ENCODE measurements at regions not wholly inside any gene's neighbourhood (a gene's known extent, or its start where the extent isn't known, plus 50 kb on each side); places are given as distances from the start of the nearest gene placed in this dataset.
"Not testable (repeated sequence)": the region's sequence is repeated elsewhere in the genome, so short reads cannot be mapped to it uniquely, and the experiment has no call there.

DNA sequence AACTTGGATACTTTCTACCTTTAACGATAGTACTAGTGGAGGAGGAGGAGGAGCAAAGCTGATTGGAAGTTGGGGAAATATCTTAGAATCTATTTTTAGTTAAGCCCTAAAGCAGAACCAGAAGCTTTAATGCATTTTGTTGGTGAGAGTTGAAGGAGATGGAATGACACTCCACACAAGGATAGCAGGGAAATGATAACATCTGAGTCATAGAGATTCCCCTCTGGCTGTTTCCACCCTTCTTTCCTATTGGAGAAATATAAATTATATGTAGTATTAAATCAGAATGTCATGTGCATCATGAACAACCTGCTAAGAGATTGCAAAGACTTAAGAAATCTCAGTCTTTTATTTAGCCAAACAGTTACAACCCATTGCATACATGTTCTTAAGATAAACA is 1357.7 kb downstream of the NCAM2 start:
- no peaks in the 10 kb centered on the region for H3K4me1 ChIP-seq
- intact Hi-C loops (cut with DNase I), result no loop called here
- H3K36me3 ChIP-seq, result no peaks in the 10 kb centered on the region
- DNase-seq, result no peak
- H3K9me3 ChIP-seq, result peaks cover 0 to 16% (median 0%) of the 10 kb centered on the region in 3 donors
- no peak overlapping the region for H3K4me3 ChIP-seq
- WGBS, 2 donors, result 44% methylated on average over 1 of the region's 1 CpG; no CpG with 5 or more reads in 1 of the 2 donors
- H3K27me3 ChIP-seq, result no peaks in the 10 kb centered on the region
- no peak overlapping the region for H3K27ac ChIP-seq
- TF ChIP-seq POLR2A (IDR thresholded peaks at IDR 0.05), result no peak
- TF ChIP-seq, protein P1, sequence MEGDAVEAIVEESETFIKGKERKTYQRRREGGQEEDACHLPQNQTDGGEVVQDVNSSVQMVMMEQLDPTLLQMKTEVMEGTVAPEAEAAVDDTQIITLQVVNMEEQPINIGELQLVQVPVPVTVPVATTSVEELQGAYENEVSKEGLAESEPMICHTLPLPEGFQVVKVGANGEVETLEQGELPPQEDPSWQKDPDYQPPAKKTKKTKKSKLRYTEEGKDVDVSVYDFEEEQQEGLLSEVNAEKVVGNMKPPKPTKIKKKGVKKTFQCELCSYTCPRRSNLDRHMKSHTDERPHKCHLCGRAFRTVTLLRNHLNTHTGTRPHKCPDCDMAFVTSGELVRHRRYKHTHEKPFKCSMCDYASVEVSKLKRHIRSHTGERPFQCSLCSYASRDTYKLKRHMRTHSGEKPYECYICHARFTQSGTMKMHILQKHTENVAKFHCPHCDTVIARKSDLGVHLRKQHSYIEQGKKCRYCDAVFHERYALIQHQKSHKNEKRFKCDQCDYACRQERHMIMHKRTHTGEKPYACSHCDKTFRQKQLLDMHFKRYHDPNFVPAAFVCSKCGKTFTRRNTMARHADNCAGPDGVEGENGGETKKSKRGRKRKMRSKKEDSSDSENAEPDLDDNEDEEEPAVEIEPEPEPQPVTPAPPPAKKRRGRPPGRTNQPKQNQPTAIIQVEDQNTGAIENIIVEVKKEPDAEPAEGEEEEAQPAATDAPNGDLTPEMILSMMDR (IDR thresholded peaks at IDR 0.05), result no peak

DNA sequence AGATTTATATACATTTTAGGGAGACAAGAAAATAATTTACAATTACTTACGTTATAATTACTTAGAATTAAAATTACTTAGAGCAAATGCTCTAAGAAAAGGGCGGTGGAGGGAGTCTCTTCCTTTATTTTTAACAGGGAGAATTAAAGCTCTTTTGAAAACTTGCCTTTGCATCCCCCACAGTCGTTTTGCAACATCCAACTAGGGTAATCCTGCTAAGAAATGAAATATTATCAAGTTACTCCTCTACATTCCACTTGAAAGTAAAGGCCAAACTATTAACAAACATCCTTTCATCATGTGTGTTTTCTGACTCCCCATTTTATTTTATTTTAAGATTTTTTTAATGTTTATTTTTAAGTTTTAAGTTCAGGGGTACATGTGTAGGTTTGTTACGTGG is 1358.5 kb downstream of the NCAM2 start:
- 49 to 52% methylated on average over 4 of the region's 4 CpGs for WGBS, 2 donors
- TF ChIP-seq, protein P1 (IDR thresholded peaks at IDR 0.05), result no peak
- TF ChIP-seq POLR2A (IDR thresholded peaks at IDR 0.05), result no peak
- no peaks in the 10 kb centered on the region for H3K36me3 ChIP-seq
- H3K4me1 ChIP-seq, result no peaks in the 10 kb centered on the region
- DNase-seq, result no peak
- intact Hi-C loops (cut with DNase I), result no loop called here
- no peaks in the 10 kb centered on the region for H3K27me3 ChIP-seq
- no peak overlapping the region for H3K4me3 ChIP-seq
- H3K27ac ChIP-seq, result no peak overlapping the region
- peaks cover 0 to 16% (median 0%) of the 10 kb centered on the region in 3 donors for H3K9me3 ChIP-seq

DNA sequence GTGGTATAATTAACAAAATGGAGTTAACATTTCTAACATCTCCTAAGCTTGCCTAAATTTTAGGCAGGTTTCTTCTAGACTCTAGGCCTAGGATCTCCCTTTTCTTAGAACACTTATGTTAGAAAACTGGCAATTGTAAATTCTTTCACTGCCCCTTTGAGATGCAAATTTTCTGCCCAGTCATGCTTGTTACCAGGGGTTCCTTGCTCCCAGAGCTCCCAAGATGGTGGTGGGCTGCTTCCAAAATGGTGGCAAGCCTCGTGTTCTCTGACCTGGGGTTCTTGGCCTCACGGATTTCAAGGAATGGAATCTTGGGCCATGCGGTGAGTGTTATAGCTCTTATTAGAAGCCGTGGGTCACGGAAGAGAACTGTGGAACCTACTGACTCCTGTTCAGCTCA is 1361.4 kb downstream of the NCAM2 start:
- H3K4me3 ChIP-seq; H3K4me1 ChIP-seq; H3K27ac ChIP-seq; H3K9me3 ChIP-seq; H3K27me3 ChIP-seq; H3K36me3 ChIP-seq; DNase-seq; intact Hi-C loops (cut with DNase I): not testable (repeated sequence)
- 60 to 82% methylated on average over 1 to 4 of the region's 5 CpGs for WGBS, 2 donors

- Histone ChIP-seq H3K27ac (no peak overlapping the region), H3K9me3 (no peaks in the 10 kb centered on the region), H3K4me3 (no peak overlapping the region), H3K27me3 (no peaks in the 10 kb centered on the region), H3K4me1 (no peaks in the 10 kb centered on the region), H3K36me3 (no peaks in the 10 kb centered on the region)
- 74 to 77% methylated on average over 7 of the region's 7 CpGs for WGBS, 2 donors
- TF ChIP-seq, protein P1 (IDR thresholded peaks at IDR 0.05), result no peak
- TF ChIP-seq POLR2A (IDR thresholded peaks at IDR 0.05), result no peak
- intact Hi-C loops (cut with DNase I), result no loop called here
- DNase-seq, result no peak
Measured at GRCh38 chr21:22363504-22363903, 1365.3 kb downstream of the NCAM2 start.

DNA sequence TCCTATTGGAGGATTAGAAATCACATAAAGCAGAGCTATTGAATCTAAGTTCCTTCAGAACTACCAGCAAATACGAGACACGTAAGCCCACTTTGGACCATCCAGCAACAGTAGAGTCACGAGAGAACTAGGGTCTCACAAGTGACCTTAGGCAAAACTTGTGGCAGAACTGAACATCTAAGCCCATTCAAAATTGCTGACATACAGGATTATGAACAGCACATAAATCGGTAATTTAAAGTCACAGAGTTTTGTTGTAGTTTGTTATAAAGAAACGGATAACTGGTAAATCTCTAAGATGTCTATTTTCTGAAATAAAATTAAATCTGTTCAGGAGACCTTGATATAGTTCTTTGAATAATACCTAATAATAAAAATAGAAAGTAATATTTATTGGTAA is 1366.0 kb downstream of the NCAM2 start:
- intact Hi-C loops (cut with DNase I), result no loop called here
- WGBS, 2 donors, result 79 to 90% methylated on average over 5 of the region's 5 CpGs

More for the DNA sequence above, 1366.0 kb downstream of the NCAM2 start:
- no peak for DNase-seq
- H3K36me3 ChIP-seq, result no peaks in the 10 kb centered on the region
- no peaks in the 10 kb centered on the region for H3K9me3 ChIP-seq
- H3K4me1 ChIP-seq, result no peaks in the 10 kb centered on the region
- TF ChIP-seq, protein P1 (IDR thresholded peaks at IDR 0.05), result no peak
- no peak for TF ChIP-seq POLR2A (IDR thresholded peaks at IDR 0.05)
- no peaks in the 10 kb centered on the region for H3K27me3 ChIP-seq
- no peak overlapping the region for H3K4me3 ChIP-seq
- no peak overlapping the region for H3K27ac ChIP-seq
